OCI-LY1 (cell line): ENCODE measurements at regions not wholly inside any gene's neighbourhood (a gene's known extent, or its start where the extent isn't known, plus 50 kb on each side); places are given as distances from the start of the nearest gene placed in this dataset.

Source experiments
- CTCF ChIP-seq: fragments of 200-600 bp; sonication (generic), shearing (Covaris generic); IDR thresholded peaks from 2 replicates; pipeline ENCODE4 v1.5.1; 2017; ENCODE audit warnings: mild to moderate bottlenecking, antibody characterized with exemption, low read length, moderate library complexity, mixed read lengths
- EZH2 ChIP-seq: fragments of 200-600 bp; sonication (generic), shearing (Covaris generic); IDR thresholded peaks from 2 replicates; pipeline ENCODE4 v1.8.0; 2017; ENCODE audit warnings: borderline replicate concordance, mixed run types, mild to moderate bottlenecking, antibody characterized with exemption, low read length, moderate library complexity, mixed read lengths

- TF ChIP-seq CTCF (no peak), EZH2 (no peak)
Measured at GRCh38 chr7:131157530-131158243, 170.0 kb upstream of the MKLN1 start.
